Lung (tissue), 11 donors: ENCODE measurements at regions not wholly inside any gene's neighbourhood (a gene's known extent, or its start where the extent isn't known, plus 50 kb on each side); places are given as distances from the start of the nearest gene placed in this dataset.

Experiments
- ATAC-seq: fragments of 200-7000 bp; cut with Tn5 transposase; one replicate; pipeline ENCODE4 v1.9.1; 2020; ENCODE audit warnings: moderate number of reproducible peaks; ENCODE audit not compliant: insufficient read depth, low FRiP score
- DNase-seq, 3 donors: peaks; one replicate each; pipeline ENCODE4 v3.0.0-alpha.2; 2013 to 2017
- H3K27ac ChIP-seq, 2 donors: one replicate each; pipeline ENCODE4 v1.5.1; 2013; ENCODE audit warnings: mild to moderate bottlenecking in 2 of 2, moderate library complexity in 2 of 2, control low read depth in 1 of 2, inconsistent platforms in 1 of 2, low read depth in 1 of 2, low read length in 1 of 2
- H3K27me3 ChIP-seq, 3 donors: one replicate each; pipeline ENCODE4 v1.5.1; 2013; ENCODE audit warnings: low read length in 2 of 3; ENCODE audit not compliant: control insufficient read depth in 3 of 3, insufficient read depth in 3 of 3
- H3K36me3 ChIP-seq, 4 donors: one replicate each; pipeline ENCODE4 v1.5.1; 2013; ENCODE audit warnings: low read length in 4 of 4, mild to moderate bottlenecking in 1 of 4, moderate library complexity in 1 of 4; ENCODE audit not compliant: control insufficient read depth in 4 of 4, insufficient read depth in 4 of 4
- H3K4me1 ChIP-seq, 5 donors: one replicate each; pipeline ENCODE4 v1.5.1; 2013; ENCODE audit warnings: low read length in 5 of 5, mild to moderate bottlenecking in 2 of 5, moderate library complexity in 1 of 5; ENCODE audit not compliant: control insufficient read depth in 5 of 5, insufficient read depth in 5 of 5
- H3K4me3 ChIP-seq: one replicate; pipeline ENCODE4 v1.5.1; 2013; ENCODE audit warnings: mild to moderate bottlenecking, control low read depth, moderate library complexity
- H3K9ac ChIP-seq, 2 donors: one replicate each; pipeline ENCODE4 v1.5.1; 2013; ENCODE audit warnings: low read length in 2 of 2, control low read depth in 1 of 2; ENCODE audit not compliant: insufficient read depth in 1 of 2
- H3K9me3 ChIP-seq, 4 donors: one replicate each; pipeline ENCODE4 v1.5.1; 2013; ENCODE audit warnings: low read length in 3 of 4, mild to moderate bottlenecking in 1 of 4, moderate library complexity in 1 of 4; ENCODE audit not compliant: control insufficient read depth in 4 of 4, insufficient read depth in 3 of 4
- WGBS, 2 donors: extraction: QIAGEN DNeasy Blood & Tissue Kit; methylation state at CpG; one replicate each; pipeline ENCODE4 v1.1.7; 2013; 5-methylcytosine and 5-hydroxymethylcytosine counted together
- TF ChIP-seq, protein P1 (sequence below): IDR thresholded peaks from 2 replicates; pipeline ENCODE4 v1.5.1; 2012; ENCODE audit warnings: mild to moderate bottlenecking; ENCODE audit errors: control extremely low read depth, extremely low read depth
- donor health status: control.
- donor health status: control.
- donor health status: Bipolar disorder and iron deficiency.
- donor health status: healthy.
- donor health status: DM: yes; HTN: yes; CAD: no.

DNA sequence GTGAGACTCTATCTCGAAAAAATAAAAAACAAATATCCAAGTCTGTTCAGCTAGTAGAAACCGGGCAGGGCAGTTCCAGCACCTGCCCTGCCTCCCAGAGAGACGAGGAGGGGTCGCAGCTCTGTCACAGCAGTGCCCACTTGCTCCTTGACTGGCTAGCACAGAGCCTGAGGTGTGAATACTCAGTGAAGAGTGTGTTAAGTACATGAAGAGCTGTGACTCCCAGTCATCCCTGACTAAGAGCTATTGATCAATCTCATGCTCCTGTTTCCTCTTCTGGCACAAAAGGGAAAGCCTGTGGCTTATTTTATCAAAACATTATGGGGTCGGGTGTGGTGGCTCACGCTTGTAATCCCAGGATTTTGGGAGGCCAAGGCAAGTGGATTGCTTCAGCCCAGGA, 83.0 kb upstream of the FZD7 start:
- Histone ChIP-seq H3K9me3 (no peaks in the 10 kb centered on the region), H3K27ac (no peak overlapping the region), H3K4me3 (no peak overlapping the region), H3K4me1 (peaks cover 0 to 9% (median 2%) of the 10 kb centered on the region in 5 donors), H3K36me3 (no peaks in the 10 kb centered on the region), H3K9ac (no peak overlapping the region), H3K27me3 (no peaks in the 10 kb centered on the region)
- DNase-seq (no peak), ATAC-seq (no peak)
- TF ChIP-seq, protein P1, sequence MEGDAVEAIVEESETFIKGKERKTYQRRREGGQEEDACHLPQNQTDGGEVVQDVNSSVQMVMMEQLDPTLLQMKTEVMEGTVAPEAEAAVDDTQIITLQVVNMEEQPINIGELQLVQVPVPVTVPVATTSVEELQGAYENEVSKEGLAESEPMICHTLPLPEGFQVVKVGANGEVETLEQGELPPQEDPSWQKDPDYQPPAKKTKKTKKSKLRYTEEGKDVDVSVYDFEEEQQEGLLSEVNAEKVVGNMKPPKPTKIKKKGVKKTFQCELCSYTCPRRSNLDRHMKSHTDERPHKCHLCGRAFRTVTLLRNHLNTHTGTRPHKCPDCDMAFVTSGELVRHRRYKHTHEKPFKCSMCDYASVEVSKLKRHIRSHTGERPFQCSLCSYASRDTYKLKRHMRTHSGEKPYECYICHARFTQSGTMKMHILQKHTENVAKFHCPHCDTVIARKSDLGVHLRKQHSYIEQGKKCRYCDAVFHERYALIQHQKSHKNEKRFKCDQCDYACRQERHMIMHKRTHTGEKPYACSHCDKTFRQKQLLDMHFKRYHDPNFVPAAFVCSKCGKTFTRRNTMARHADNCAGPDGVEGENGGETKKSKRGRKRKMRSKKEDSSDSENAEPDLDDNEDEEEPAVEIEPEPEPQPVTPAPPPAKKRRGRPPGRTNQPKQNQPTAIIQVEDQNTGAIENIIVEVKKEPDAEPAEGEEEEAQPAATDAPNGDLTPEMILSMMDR = no peak
- 76 to 82% methylated on average over 6 of the region's 6 CpGs for WGBS, 2 donors

DNA sequence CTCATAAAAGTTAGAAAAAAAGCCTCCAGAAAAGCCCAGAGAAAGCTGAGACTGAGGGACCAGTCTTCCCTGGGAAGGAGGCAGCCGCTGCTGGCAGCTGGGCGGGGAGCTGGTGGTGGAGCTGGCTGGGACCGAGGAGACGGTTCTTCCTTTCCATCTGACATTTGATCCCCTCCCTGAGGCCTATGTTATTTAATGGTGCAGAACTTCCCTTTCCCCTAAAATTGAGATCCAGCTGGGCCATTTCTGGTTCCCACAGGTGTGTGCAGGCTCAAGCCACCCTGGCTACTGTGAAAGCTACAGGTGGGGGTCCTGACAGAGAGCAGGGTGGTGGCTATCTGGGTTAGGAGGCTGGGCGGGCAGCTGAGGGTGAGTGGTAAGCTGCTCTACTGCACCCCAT, 81.5 kb upstream of the FZD7 start:
- H3K4me1 ChIP-seq = peaks cover 0 to 14% (median 2%) of the 10 kb centered on the region in 5 donors
- no peak for ATAC-seq
- no peak overlapping the region for H3K27ac ChIP-seq
- H3K9me3 ChIP-seq = no peaks in the 10 kb centered on the region
- peak in 1 of 3 donors; percentile 30 for DNase-seq
- 78 to 79% methylated on average over 5 of the region's 5 CpGs for WGBS, 2 donors
- H3K9ac ChIP-seq = no peak overlapping the region
- H3K27me3 ChIP-seq = no peaks in the 10 kb centered on the region
- TF ChIP-seq, protein P1 = no peak
- H3K4me3 ChIP-seq = no peak overlapping the region
- no peaks in the 10 kb centered on the region for H3K36me3 ChIP-seq

DNA sequence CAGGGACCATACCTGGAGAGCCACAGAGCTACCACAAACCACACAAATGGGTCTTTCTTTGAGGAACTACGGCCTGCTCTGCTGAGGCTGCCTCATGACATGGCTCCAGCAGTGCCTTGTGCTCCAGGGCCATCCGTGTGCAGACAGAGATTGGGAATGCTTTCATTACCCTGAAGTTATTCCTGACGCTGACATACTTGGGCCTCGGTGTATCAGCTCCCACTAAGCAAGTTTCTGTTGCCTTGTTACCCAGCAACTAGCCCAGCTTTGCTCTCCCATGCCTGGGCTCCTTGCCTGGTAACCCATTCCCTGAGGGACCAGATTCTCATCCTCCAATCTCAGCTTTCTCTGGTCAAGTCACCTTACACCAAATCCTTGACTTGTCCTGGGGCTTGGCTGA, 80.3 kb upstream of the FZD7 start:
- Histone ChIP-seq H3K36me3 (no peaks in the 10 kb centered on the region), H3K4me1 (peaks cover 0 to 14% (median 2%) of the 10 kb centered on the region in 5 donors), H3K9me3 (no peaks in the 10 kb centered on the region), H3K27me3 (no peaks in the 10 kb centered on the region), H3K4me3 (no peak overlapping the region), H3K9ac (no peak overlapping the region), H3K27ac (no peak overlapping the region)
- ATAC-seq (no peak), DNase-seq (no peak)
- WGBS, 2 donors = 92% methylated on average over 4 of the region's 4 CpGs
- TF ChIP-seq, protein P1 = no peak

DNA sequence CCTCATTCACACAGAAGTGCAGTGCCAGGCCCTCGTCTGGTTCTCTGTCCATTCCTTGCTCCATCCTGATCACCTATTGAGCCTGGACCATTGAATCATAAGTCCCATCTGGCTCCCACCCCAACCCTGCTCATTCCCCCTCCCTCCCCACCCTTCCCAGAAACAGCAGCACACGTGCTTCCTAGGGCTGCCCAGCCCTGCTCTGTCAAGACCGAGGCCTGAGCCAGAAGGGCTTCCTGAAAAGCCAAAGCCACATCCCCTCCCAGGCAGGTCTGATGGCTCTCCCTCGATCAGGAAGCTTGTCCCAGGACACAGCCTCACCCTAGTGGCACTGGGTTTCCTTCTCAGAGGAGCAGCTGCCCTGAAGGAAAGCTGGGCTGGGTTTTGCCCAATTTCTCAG, 79.8 kb upstream of the FZD7 start:
- TF ChIP-seq, protein P1 = no peak
- no peak overlapping the region for H3K4me3 ChIP-seq
- no peak for DNase-seq
- no peaks in the 10 kb centered on the region for H3K36me3 ChIP-seq
- H3K9me3 ChIP-seq = no peaks in the 10 kb centered on the region
- WGBS, 2 donors = 26 to 29% methylated on average over 4 of the region's 4 CpGs
- peaks cover 0 to 14% (median 2%) of the 10 kb centered on the region in 5 donors for H3K4me1 ChIP-seq
- no peak overlapping the region for H3K9ac ChIP-seq
- H3K27ac ChIP-seq = no peak overlapping the region
- no peaks in the 10 kb centered on the region for H3K27me3 ChIP-seq
- ATAC-seq = no peak
